PC-9 (cell line): ENCODE measurements at regions not wholly inside any gene's neighbourhood (a gene's known extent, or its start where the extent isn't known, plus 50 kb on each side); places are given as distances from the start of the nearest gene placed in this dataset.

ENCODE experiments used
- BruUV-seq: library from RNA; stranded (reverse); fragments of 400-500 nt; replicated peaks from 2 replicates; lab custom pipeline; 2021; lab: Mats Ljungman, UMichigan
- CTCF ChIA-PET: fragments of 300-600 bp; sonication (Branson Sonifier 250); formaldehyde crosslinking; loops from one replicate; lab custom pipeline; 2022; ENCODE audit warnings: antibody characterized with exemption; lab: Charles Lee
- POLR2A ChIA-PET: fragments of 300-600 bp; sonication (Branson Sonifier 250); formaldehyde crosslinking; loops from one replicate; lab custom pipeline; 2022; ENCODE audit warnings: antibody characterized with exemption; ENCODE audit not compliant: unreplicated experiment; lab: Charles Lee
- DNase-seq, 2 experiments: peaks; one replicate each; pipeline versions ENCODE4 v3.0.0 to v3.0.0-alpha.2; 2015 to 2022; ENCODE audit warnings: mixed read lengths in 1 of 2
- H2AFZ ChIP-seq: fragments of 200-600 bp; sonication (generic); 2 replicates; pipeline ENCODE4 v1.8.1; 2017; ENCODE audit warnings: antibody characterized with exemption
- H3F3A ChIP-seq: fragments of 200-600 bp; sonication (generic); 2 replicates; pipeline ENCODE4 v1.8.1; 2017; ENCODE audit warnings: antibody characterized with exemption, mild to moderate bottlenecking, low read depth; ENCODE audit not compliant: insufficient read depth
- H3K27ac ChIP-seq: fragments of 200-600 bp; sonication (generic); 2 replicates; pipeline ENCODE4 v1.6.1; 2016; ENCODE audit warnings: mixed run types
- H3K27me3 ChIP-seq: fragments of 200-600 bp; sonication (generic); 2 replicates; pipeline ENCODE4 v1.6.1; 2016; ENCODE audit warnings: low read depth, mixed run types; ENCODE audit not compliant: insufficient read depth
- H3K36me3 ChIP-seq: fragments of 200-600 bp; sonication (generic); 2 replicates; pipeline ENCODE4 v1.6.1; 2016; ENCODE audit warnings: low read depth, mixed run types
- H3K4me1 ChIP-seq: fragments of 200-600 bp; sonication (generic); replicated peaks from 2 replicates; pipeline ENCODE4 v1.6.1; 2016; ENCODE audit warnings: mixed run types; ENCODE audit not compliant: insufficient read depth
- H3K4me2 ChIP-seq: fragments of 200-600 bp; sonication (generic); 2 replicates; pipeline ENCODE4 v1.6.1; 2017; ENCODE audit warnings: mixed run types
- H3K4me3 ChIP-seq: fragments of 200-600 bp; sonication (generic); 2 replicates; pipeline ENCODE4 v1.6.1; 2016; ENCODE audit warnings: mixed run types
- H3K79me2 ChIP-seq: fragments of 200-600 bp; sonication (generic); 2 replicates; pipeline ENCODE4 v1.6.1; 2017; ENCODE audit warnings: low read depth, mixed run types
- H3K9me2 ChIP-seq: fragments of 200-600 bp; sonication (generic); 2 replicates; pipeline ENCODE4 v1.8.1; 2017; ENCODE audit warnings: mild to moderate bottlenecking; ENCODE audit not compliant: insufficient read depth
- H3K9me3 ChIP-seq: fragments of 200-600 bp; sonication (generic); 2 replicates; pipeline ENCODE4 v1.8.1; 2016; ENCODE audit warnings: low read depth; ENCODE audit not compliant: insufficient read depth
- H4K20me1 ChIP-seq: fragments of 200-600 bp; sonication (generic); 2 replicates; pipeline ENCODE4 v1.8.1; 2017; ENCODE audit not compliant: insufficient read depth
- CTCF ChIP-seq: fragments of 200-600 bp; sonication (generic); conservative IDR thresholded peaks from 2 replicates; pipeline ENCODE4 v1.6.1; 2017; ENCODE audit warnings: mixed run types, antibody characterized with exemption, mild to moderate bottlenecking, moderate library complexity
- EZH2 ChIP-seq: fragments of 200-600 bp; sonication (generic); IDR thresholded peaks from 2 replicates; pipeline ENCODE4 v1.8.0; 2017; ENCODE audit warnings: antibody characterized with exemption, low read depth
- intact Hi-C: fragments of 100-400 bp; cut with micrococcal nuclease; formaldehyde crosslinking; loops from one replicate; pipeline ENCODE4 v1.10.0; 2022; ENCODE audit not compliant: unreplicated experiment

DNA sequence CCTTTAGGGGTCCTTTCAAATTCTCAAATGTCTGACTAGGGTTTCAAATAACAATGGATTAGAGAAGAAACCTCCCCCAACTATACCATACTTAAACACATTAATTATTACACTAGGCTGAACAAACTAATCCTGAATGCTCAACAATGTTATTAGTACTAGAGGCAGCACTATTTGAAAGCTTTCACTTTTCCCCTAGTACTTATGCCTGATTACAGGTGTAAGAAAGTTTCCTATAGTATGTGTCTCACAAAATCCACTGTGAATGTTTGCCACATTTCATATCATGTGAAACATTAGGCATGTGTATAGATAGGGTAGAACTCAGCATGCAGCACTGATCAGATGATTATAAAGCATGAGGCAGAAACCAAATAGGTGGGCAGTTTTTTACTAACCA lies 336.2 kb downstream of the ZNF674 start:
- no peaks in the 10 kb centered on the region for H4K20me1 ChIP-seq
- peaks cover 17% of the 10 kb centered on the region; the same call in 1 of the 2 replicates for H3F3A ChIP-seq
- peak in 1 of 2 experiments; percentile 44 for DNase-seq
- TF ChIP-seq CTCF (no peak), EZH2 (no peak)
- no peaks in the 10 kb centered on the region for H3K79me2 ChIP-seq
- H3K9me2 ChIP-seq: no peaks in the 10 kb centered on the region
- H3K36me3 ChIP-seq: no peaks in the 10 kb centered on the region
- BruUV-seq: no TSS peak
- intact Hi-C loops: loop anchor here (2.0 to 5.0 kb wide), 4 partner anchors 52 to 442 kb away; no protein-coding TSS in a partner anchor
- no peak overlapping the region; the same call in 1 of the 2 replicates for H3K4me3 ChIP-seq
- H3K9me3 ChIP-seq: no peaks in the 10 kb centered on the region
- peak overlapping the region; percentile 93 for H3K27ac ChIP-seq
- ChIA-PET POLR2A (no interaction called here), CTCF (no interaction called here)
- peaks cover 29% of the 10 kb centered on the region for H3K4me1 ChIP-seq
- no peaks in the 10 kb centered on the region for H3K27me3 ChIP-seq
- H3K4me2 ChIP-seq: peak overlapping the region; percentile 60; the same call in 1 of the 2 replicates
- no peak overlapping the region for H2AFZ ChIP-seq

DNA sequence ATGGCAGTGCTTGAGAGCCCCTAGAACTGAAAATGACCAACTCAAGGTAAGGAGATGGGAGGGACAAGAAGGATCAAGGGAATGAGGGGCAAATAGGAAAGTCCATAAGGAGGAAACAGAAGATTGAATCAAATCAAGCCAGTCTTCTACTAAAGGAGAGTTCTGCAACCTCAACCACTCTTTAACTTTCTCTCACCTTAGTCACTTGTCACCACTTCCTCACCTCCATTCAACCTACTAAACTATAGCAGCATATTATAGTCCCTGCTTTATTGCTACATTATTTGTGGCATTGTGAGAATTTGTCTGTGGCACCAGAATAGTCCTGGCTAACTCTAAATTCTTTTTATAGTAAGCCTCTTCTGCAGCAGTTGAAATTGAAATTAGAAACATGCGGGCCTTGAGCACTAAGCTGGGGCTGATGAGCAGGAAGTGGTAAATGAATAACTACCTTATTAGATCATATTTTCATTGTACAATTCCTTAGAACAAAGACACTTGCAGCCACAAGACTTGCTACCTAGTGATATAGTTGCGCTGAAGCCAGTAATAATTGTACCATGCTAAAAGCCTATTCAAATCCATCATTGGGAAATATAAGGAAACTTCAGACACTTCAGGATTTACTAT lies 336.9 kb downstream of the ZNF674 start:
- peaks cover 29% of the 10 kb centered on the region for H3K4me1 ChIP-seq
- H3K36me3 ChIP-seq: no peaks in the 10 kb centered on the region
- H2AFZ ChIP-seq: no peak overlapping the region
- no peak overlapping the region for H3K4me3 ChIP-seq
- no peaks in the 10 kb centered on the region for H3K27me3 ChIP-seq
- peak overlapping the region; percentile 93 for H3K27ac ChIP-seq
- no peaks in the 10 kb centered on the region for H3K9me3 ChIP-seq
- intact Hi-C loops: loop anchor here (2.0 to 5.0 kb wide), 4 partner anchors 52 to 441 kb away; no protein-coding TSS in a partner anchor
- ChIA-PET POLR2A (no interaction called here), CTCF (no interaction called here)
- no peaks in the 10 kb centered on the region for H3K79me2 ChIP-seq
- no peak for TF ChIP-seq EZH2
- no peak for TF ChIP-seq CTCF
- peak in 1 of 2 experiments; percentile 83 for DNase-seq
- H3K9me2 ChIP-seq: no peaks in the 10 kb centered on the region
- H3F3A ChIP-seq: peaks cover 17% of the 10 kb centered on the region; the same call in 1 of the 2 replicates
- TSS peak; percentile 88 for BruUV-seq
- no peaks in the 10 kb centered on the region for H4K20me1 ChIP-seq
- H3K4me2 ChIP-seq: peak overlapping the region; percentile 60

DNA sequence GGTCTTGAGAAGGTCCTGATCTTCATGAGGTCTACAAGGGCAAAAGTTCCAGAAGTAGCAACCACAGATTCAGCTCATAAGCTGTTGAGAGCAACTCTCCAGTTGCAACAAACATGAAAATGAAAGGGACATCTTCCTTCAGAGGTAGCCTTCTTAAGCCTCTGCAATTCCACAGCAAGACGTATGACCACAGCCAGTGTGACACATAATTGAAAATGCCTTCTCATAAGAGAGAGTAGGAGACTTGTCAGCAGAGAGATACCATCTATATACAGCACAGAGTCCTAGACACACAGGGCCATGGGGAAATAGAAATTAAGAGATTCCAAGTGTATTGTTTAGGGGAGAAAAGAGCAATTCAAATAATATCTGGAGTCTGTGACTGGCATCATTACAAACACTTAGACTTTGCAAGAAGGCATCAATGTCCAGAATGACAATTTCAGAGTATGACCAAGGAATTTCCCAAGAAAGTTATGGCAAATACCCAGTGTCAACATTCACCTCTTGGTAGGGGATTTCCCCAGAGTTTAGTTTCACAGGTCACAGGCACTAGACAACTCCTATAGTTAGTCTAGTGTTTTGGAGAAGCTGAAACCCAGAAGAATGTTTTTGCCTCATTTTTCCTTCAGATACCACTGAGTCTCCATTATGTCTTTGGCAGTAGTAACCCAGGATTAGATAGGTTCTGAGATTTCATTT lies 340.3 kb downstream of the ZNF674 start:
- no peaks in the 10 kb centered on the region for H3K9me2 ChIP-seq
- TF ChIP-seq CTCF (no peak), EZH2 (no peak)
- ChIA-PET POLR2A (no interaction called here), CTCF (no interaction called here)
- no peaks in the 10 kb centered on the region for H3K27me3 ChIP-seq
- no peak for DNase-seq
- intact Hi-C loops: loop anchor here (5.0 kb wide), 1 partner anchor 438 kb away; no protein-coding TSS in a partner anchor
- H3K27ac ChIP-seq: peak overlapping the region; percentile 16; the same call in 1 of the 2 replicates
- H3F3A ChIP-seq: peaks cover 17% of the 10 kb centered on the region; the same call in 1 of the 2 replicates
- H4K20me1 ChIP-seq: no peaks in the 10 kb centered on the region
- no peak overlapping the region for H3K4me2 ChIP-seq
- no peak overlapping the region for H2AFZ ChIP-seq
- H3K4me3 ChIP-seq: no peak overlapping the region
- H3K9me3 ChIP-seq: no peaks in the 10 kb centered on the region
- no TSS peak for BruUV-seq
- no peaks in the 10 kb centered on the region for H3K79me2 ChIP-seq
- no peaks in the 10 kb centered on the region for H3K36me3 ChIP-seq
- H3K4me1 ChIP-seq: peaks cover 20% of the 10 kb centered on the region
